ENCODE measurements at regions not wholly inside any gene's neighbourhood (a gene's known extent, or its start where the extent isn't known, plus 50 kb on each side); places are given as distances from the start of the nearest gene placed in this dataset.

DNA sequence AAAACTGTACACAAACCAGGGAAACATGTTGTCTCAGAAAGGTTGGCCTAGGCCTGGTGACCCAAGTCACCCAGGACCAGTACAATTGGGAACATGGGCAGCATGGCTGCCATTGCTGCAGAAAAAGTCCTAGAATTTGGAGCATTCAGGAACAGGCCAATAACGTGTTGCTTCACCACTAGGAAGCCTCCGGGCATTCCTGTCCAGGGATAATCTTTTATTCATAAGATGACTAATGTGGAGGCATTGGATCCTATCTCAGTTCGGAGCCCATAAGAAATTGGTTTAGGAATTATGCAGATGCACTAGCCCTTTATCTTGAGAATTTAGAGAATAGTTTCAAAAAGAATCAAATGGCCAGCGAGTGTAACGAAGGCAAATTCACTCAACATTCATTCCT is 242.8 kb upstream of the NDST4 start:
- DNase-seq (ENCODE audit: low read depth), result no peak

DNA sequence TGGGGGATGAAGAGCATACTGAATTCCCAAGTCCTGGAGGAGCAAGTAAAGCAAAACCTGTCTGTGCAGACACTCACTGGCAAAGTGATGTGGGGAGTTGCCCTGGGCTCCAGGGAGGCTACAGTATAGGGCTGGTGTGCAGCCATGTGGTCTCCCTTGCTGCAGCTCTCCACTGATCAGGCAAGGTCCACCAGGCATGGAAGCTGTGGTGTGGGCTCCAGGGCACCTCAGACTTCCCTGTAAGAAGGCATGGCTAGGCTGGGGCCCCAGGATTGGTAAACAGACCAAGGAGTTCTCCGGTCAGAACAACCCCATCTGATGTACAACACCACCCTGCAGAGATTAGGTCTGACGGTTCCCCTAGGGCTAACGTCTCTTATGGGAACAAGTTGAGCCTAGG is 241.9 kb upstream of the NDST4 start:
- TF ChIP-seq, protein P1, sequence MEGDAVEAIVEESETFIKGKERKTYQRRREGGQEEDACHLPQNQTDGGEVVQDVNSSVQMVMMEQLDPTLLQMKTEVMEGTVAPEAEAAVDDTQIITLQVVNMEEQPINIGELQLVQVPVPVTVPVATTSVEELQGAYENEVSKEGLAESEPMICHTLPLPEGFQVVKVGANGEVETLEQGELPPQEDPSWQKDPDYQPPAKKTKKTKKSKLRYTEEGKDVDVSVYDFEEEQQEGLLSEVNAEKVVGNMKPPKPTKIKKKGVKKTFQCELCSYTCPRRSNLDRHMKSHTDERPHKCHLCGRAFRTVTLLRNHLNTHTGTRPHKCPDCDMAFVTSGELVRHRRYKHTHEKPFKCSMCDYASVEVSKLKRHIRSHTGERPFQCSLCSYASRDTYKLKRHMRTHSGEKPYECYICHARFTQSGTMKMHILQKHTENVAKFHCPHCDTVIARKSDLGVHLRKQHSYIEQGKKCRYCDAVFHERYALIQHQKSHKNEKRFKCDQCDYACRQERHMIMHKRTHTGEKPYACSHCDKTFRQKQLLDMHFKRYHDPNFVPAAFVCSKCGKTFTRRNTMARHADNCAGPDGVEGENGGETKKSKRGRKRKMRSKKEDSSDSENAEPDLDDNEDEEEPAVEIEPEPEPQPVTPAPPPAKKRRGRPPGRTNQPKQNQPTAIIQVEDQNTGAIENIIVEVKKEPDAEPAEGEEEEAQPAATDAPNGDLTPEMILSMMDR (IDR thresholded peaks at IDR 0.05; ENCODE audit: insufficient read depth, low read length), result no peak
- H3K4me3 ChIP-seq (ENCODE audit: low read depth, low read length), result no peak overlapping the region
- DNase-seq (ENCODE audit: low read depth), result no peak

More for the DNA sequence above, 242.8 kb upstream of the NDST4 start:
- no peak overlapping the region for H3K4me3 ChIP-seq (ENCODE audit: low read depth, low read length)
- TF ChIP-seq, protein P1 (IDR thresholded peaks at IDR 0.05; ENCODE audit: insufficient read depth, low read length), result no peak

DNA sequence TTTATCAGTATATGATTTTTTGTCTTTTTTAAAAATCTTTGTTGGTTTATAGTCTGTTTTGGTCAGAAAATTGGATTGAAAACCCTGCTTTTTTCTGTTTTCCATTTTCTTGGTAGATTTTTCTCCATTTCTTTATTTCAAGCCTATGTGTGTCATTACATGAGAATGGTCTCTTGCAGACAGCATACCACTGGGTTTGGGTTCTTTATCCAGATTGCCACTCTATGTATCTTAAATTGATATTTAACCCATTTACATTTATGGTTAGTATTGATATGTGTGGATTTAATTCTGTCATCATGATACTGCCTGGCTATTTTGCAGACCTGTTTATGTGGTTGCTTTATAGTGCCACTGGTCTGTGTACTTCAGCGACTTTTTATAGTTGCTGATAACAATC is 239.9 kb upstream of the NDST4 start:
- no peak overlapping the region for H3K4me3 ChIP-seq (ENCODE audit: low read depth, low read length)
- TF ChIP-seq, protein P1 (IDR thresholded peaks at IDR 0.05; ENCODE audit: insufficient read depth, low read length), result no peak
- no peak for DNase-seq (ENCODE audit: low read depth)

DNA sequence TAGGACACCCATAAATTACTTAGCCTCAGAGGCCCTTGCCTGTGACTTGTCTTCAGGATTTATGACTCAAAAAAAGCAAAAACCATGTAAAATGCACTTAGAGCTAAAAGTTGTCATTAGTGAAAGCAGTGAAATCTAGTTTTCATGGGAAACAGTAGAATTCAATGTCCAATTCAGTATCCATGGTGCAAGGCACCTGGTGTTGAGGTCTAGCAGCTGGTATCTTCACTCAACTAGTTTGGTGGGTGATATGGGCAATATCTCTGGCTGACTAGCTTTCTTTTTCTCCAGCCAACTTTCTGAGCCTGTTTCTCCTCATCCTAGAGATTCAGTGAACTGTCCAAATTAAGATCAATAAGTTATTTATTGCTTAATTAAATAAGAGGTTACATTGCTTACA is 229.8 kb upstream of the NDST4 start:
- TF ChIP-seq, protein P1 (IDR thresholded peaks at IDR 0.05; ENCODE audit: insufficient read depth, low read length), result no peak
- H3K4me3 ChIP-seq (ENCODE audit: low read depth, low read length), result no peak overlapping the region
- no peak for DNase-seq (ENCODE audit: low read depth)

GRCh38 chr4:115334736-115335411 is 221.5 kb upstream of the NDST4 start:
- H3K4me3 ChIP-seq (ENCODE audit: low read depth, low read length), result no peak overlapping the region

GRCh38 chr4:115332078-115332477 is 218.7 kb upstream of the NDST4 start:
- TF ChIP-seq, protein P1 (IDR thresholded peaks at IDR 0.05; ENCODE audit: insufficient read depth, low read length), result no peak
- no peak overlapping the region for H3K4me3 ChIP-seq (ENCODE audit: low read depth, low read length)
- DNase-seq (ENCODE audit: low read depth), result no peak

More at GRCh38 chr4:115334736-115335411, 221.5 kb upstream of the NDST4 start:
- TF ChIP-seq, protein P1 (IDR thresholded peaks at IDR 0.05; ENCODE audit: insufficient read depth, low read length), result no peak
- no peak for DNase-seq (ENCODE audit: low read depth)

DNA sequence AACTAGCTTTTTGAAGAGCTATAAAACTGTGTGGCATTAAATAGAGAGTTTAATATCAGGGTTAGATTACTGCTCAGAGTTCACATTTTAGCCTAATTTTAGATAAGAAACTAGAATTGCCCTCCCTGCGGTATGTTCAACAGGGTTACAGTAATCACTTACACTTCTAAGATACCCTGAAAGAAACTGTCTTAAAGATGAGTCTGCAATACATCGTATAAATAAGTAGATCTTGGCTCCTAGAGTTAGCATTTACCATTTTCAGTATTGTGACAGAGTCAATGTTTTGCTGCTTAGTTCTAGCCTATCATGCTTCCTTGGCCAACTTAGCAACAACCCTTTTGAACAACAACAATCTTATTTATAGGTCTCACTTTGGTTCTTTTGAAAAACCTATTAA is 217.8 kb upstream of the NDST4 start:
- TF ChIP-seq, protein P1 (IDR thresholded peaks at IDR 0.05; ENCODE audit: insufficient read depth, low read length), result no peak
- no peak overlapping the region for H3K4me3 ChIP-seq (ENCODE audit: low read depth, low read length)

More for the DNA sequence above, 217.8 kb upstream of the NDST4 start:
- no peak for DNase-seq (ENCODE audit: low read depth)

Measured in fibroblast of the aortic adventitia (primary cell).